Osteocyte (in vitro differentiated cells): ENCODE measurements at regions not wholly inside any gene's neighbourhood (a gene's known extent, or its start where the extent isn't known, plus 50 kb on each side); places are given as distances from the start of the nearest gene placed in this dataset.

Experiments
- DNase-seq: peaks from one replicate; pipeline ENCODE4 v3.0.0; 2021; ENCODE audit warnings: mixed read lengths; ENCODE audit not compliant: unreplicated experiment; ENCODE audit errors: extremely low spot score
- H3K27ac Mint-ChIP-seq: one replicate; pipeline ENCODE4 v1.8.0; 2021; ENCODE audit warnings: mild to moderate bottlenecking, mixed read lengths; ENCODE audit not compliant: unreplicated experiment
- H3K27me3 Mint-ChIP-seq: one replicate; pipeline ENCODE4 v1.8.0; 2021; ENCODE audit warnings: mixed read lengths; ENCODE audit not compliant: unreplicated experiment
- H3K36me3 Mint-ChIP-seq: one replicate; pipeline ENCODE4 v1.8.0; 2021; ENCODE audit warnings: mixed read lengths; ENCODE audit not compliant: unreplicated experiment
- H3K4me1 Mint-ChIP-seq: one replicate; pipeline ENCODE4 v1.8.0; 2021; ENCODE audit warnings: mixed read lengths; ENCODE audit not compliant: unreplicated experiment
- H3K4me3 Mint-ChIP-seq: one replicate; pipeline ENCODE4 v1.8.0; 2021; ENCODE audit warnings: mild to moderate bottlenecking, moderate library complexity, mixed read lengths; ENCODE audit not compliant: unreplicated experiment
- H3K9me3 Mint-ChIP-seq: one replicate; pipeline ENCODE4 v1.8.0; 2021; ENCODE audit warnings: mixed read lengths; ENCODE audit not compliant: unreplicated experiment
- CTCF ChIP-seq: fragments of 200-600 bp; sonication (generic); IDR thresholded peaks from 2 replicates; pipeline ENCODE4 v1.5.0; 2021; ENCODE audit warnings: antibody characterized with exemption, mild to moderate bottlenecking, moderate library complexity

DNA sequence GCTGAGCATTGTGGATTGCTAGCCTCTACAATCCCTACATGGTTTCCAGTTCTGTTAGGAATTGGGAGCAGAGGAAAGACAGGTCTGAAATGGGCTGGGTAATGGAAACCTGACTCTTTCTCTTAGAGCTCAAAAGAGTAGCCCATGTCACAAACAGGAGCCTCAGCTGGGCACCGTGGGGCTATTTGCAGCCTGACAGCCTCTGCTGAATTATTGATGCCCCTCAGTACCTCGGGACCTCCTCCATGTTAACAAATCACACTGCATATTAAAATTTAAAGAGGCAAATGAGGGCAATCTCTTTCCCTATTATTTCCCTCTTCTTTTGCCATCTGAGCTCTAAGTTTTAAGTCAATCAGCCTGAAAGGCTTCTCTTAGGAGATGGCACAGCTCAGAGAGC, 157.1 kb downstream of the TSEN15 start:
- H3K4me1 Mint-ChIP-seq = peaks cover 23% of the 10 kb centered on the region
- DNase-seq = no peak
- H3K9me3 Mint-ChIP-seq = no peaks in the 10 kb centered on the region
- H3K27me3 Mint-ChIP-seq = no peaks in the 10 kb centered on the region
- H3K4me3 Mint-ChIP-seq = no peak overlapping the region
- H3K36me3 Mint-ChIP-seq = no peaks in the 10 kb centered on the region
- no peak overlapping the region for H3K27ac Mint-ChIP-seq
- no peak for TF ChIP-seq CTCF

GRCh38 chr1:184210031-184210430, 158.5 kb downstream of the TSEN15 start:
- H3K27me3 Mint-ChIP-seq = no peaks in the 10 kb centered on the region
- H3K9me3 Mint-ChIP-seq = no peaks in the 10 kb centered on the region
- H3K4me1 Mint-ChIP-seq = peaks cover 27% of the 10 kb centered on the region
- TF ChIP-seq CTCF = no peak
- H3K27ac Mint-ChIP-seq = no peak overlapping the region
- no peaks in the 10 kb centered on the region for H3K36me3 Mint-ChIP-seq
- no peak for DNase-seq
- no peak overlapping the region for H3K4me3 Mint-ChIP-seq

- DNase-seq = no peak
- no peaks in the 10 kb centered on the region for H3K9me3 Mint-ChIP-seq
- peaks cover 27% of the 10 kb centered on the region for H3K4me1 Mint-ChIP-seq
- H3K4me3 Mint-ChIP-seq = no peak overlapping the region
- H3K27me3 Mint-ChIP-seq = no peaks in the 10 kb centered on the region
- no peak overlapping the region for H3K27ac Mint-ChIP-seq
- H3K36me3 Mint-ChIP-seq = no peaks in the 10 kb centered on the region
- TF ChIP-seq CTCF = peak; percentile 38
Measured at GRCh38 chr1:184210862-184211261, 159.3 kb downstream of the TSEN15 start.

DNA sequence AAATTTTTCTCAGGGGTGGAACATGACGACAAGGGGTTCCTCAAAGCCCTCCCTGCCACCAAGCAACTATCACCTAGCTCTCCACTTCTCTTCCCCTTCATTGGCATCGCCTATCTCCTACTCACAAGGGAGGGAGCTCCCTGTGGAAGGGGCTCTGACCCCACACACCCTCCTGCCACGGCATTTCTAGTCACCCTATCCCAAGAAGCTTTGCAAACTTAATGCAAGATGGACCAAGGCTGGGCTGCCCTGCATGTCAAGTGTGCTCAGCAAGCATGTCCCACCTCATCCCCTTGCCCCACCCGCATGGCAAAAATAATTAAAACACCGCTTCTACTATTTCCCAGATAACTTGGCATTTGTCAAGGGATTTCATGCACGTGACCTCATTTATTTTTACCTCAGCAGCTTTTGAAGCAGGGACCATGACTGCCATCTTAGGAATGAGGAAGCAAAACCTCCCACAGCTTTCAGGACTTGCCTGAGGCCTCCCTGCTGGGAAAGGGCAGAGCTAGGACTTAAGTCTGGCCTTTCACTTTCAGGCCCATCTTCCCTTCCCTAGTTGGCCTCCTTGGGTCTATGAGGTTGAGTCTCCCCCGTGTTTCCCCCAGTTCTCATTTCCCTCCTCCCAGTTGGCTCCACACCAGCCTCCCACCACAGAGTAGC, 161.3 kb downstream of the TSEN15 start:
- peak overlapping the region; percentile 88 for H3K27ac Mint-ChIP-seq
- no peak for DNase-seq
- peaks cover 27% of the 10 kb centered on the region for H3K4me1 Mint-ChIP-seq
- no peak for TF ChIP-seq CTCF
- H3K4me3 Mint-ChIP-seq = no peak overlapping the region
- H3K27me3 Mint-ChIP-seq = no peaks in the 10 kb centered on the region
- H3K9me3 Mint-ChIP-seq = no peaks in the 10 kb centered on the region
- no peaks in the 10 kb centered on the region for H3K36me3 Mint-ChIP-seq

DNA sequence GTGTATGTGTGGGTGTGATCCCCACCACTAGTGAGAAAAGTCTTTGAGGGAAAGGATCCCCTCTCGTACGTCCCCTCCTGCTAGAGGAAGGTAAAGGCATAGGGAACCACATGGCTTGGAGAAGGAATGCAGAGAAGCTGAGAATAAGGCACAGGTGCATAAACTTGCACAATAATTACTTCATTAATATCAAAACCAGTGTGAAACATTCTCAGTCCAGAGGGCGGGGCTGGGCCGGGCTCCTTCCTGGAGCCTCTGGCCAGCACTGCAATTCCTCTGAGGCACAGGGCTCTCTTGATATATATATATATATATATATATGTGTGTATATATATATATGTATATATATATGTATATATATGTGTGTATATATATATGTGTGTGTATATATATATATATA, 162.6 kb downstream of the TSEN15 start:
- no peak overlapping the region for H3K27ac Mint-ChIP-seq
- no peaks in the 10 kb centered on the region for H3K9me3 Mint-ChIP-seq
- H3K36me3 Mint-ChIP-seq = no peaks in the 10 kb centered on the region

More for the DNA sequence above, 162.6 kb downstream of the TSEN15 start:
- Mint-ChIP-seq H3K4me3 (no peak overlapping the region), H3K4me1 (peaks cover 27% of the 10 kb centered on the region), H3K27me3 (no peaks in the 10 kb centered on the region)
- no peak for DNase-seq
- TF ChIP-seq CTCF = no peak
